HG02763 (cell line): ENCODE measurements at regions not wholly inside any gene's neighbourhood (a gene's known extent, or its start where the extent isn't known, plus 50 kb on each side); places are given as distances from the start of the nearest gene placed in this dataset.

Source experiments
- ATAC-seq: cut with Tn5 transposase; IDR thresholded peaks from one replicate; pipeline ENCODE4 v1.9.1; 2021; ENCODE audit warnings: mild to moderate bottlenecking, moderate library complexity; ENCODE audit not compliant: unreplicated experiment

DNA sequence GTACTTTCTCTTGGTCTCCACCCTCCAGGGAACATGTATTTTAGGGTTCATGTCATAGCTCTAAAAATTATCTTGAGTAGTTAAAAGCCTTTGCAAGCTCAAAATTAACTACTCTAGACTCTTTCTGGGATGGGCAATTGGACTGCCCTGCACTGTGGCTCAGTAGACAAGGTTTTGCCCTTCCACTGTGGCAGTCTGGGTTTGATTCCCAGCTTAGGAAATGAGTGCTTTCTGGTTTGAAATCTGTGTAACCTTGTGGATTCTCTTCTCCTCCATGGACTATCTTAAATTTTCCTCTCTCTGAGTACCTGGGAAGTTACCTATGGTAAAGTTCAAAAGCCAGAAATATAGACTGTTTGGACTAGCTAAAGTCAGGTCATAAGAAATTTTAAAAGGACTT, 94.6 kb upstream of the UST start:
- no peak for ATAC-seq

GRCh38 chr6:148653138-148653776, 93.6 kb upstream of the UST start:
- no peak for ATAC-seq

DNA sequence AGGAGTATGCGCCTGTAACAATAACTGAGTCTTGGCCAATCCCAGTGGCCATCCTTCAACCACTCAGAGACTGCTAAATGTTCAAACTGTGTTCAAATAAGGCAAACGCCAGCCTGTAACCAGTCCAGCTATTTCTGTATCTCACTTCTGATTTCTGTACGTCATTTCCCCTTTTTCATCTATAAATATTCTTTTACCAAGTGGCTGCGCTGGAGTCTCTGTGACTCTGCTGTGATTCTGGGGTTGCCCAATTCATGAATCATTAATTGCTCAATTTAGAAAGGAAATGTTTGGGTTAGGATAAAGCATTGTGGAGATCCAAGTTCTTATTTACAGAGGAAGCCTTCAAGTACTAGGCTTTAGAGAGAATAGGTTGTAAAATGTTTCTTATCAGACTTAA, 89.8 kb upstream of the UST start:
- ATAC-seq: no peak

- ATAC-seq: no peak
Observed at GRCh38 chr6:148658681-148659430, 88.0 kb upstream of the UST start.

GRCh38 chr6:148667395-148667794, 79.4 kb upstream of the UST start:
- ATAC-seq: no peak

DNA sequence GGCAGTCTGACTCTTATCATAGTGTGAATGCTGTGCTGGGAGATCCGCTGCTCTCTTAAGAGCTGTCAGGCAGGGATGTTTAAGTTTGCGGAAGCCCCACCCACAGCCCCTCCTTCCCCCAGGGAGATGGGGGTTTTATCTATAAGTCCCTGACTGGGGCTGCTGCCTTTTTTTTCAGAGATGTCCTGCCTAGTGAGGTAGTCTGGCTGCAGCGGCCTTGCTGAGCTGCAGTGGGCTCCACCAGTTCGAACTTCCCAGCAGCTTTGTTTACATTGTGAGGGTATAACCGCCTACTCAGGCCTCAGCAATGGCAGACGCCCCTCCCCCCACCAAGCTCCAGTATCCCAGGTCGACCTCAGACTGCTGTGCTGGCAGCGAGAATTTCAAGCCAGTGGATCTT, 75.7 kb upstream of the UST start:
- no peak for ATAC-seq

- no peak for ATAC-seq
Observed at GRCh38 chr6:148671952-148672351, 74.9 kb upstream of the UST start.

GRCh38 chr6:148674306-148674705, 72.5 kb upstream of the UST start:
- ATAC-seq: no peak

- ATAC-seq: peak; percentile 90
Observed at GRCh38 chr6:148677594-148678476, 69.0 kb upstream of the UST start.

DNA sequence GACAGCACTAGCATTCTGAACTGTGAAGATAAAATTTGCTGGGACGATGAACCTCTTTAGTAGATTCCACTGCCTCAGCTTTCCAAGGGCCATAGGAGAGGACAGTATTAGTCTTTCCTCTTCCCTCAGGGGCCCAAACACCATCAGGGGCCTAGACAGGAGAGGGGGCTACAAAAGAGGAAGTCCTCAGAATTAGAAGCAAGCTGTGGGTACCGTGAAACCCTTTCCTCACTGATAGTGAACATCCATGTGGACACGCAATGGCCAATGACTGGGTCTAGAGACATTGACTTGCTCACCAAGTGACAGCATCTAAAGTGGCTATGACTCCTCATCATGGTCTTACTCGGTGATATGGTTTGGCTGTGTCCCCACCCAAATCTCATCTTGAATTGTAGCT, 68.1 kb upstream of the UST start:
- ATAC-seq: no peak

- ATAC-seq: no peak
Observed at GRCh38 chr6:148681666-148682065, 65.2 kb upstream of the UST start.

- no peak for ATAC-seq
Observed at GRCh38 chr6:148682252-148682651, 64.6 kb upstream of the UST start.

- ATAC-seq: no peak
Observed at GRCh38 chr6:148682990-148683389, 63.8 kb upstream of the UST start.

GRCh38 chr6:148689168-148689567, 57.7 kb upstream of the UST start:
- no peak for ATAC-seq

GRCh38 chr6:148693882-148694484, 52.8 kb upstream of the UST start:
- no peak for ATAC-seq
